SIG-M5 (cell line): ENCODE measurements at regions not wholly inside any gene's neighbourhood (a gene's known extent, or its start where the extent isn't known, plus 50 kb on each side); places are given as distances from the start of the nearest gene placed in this dataset.

Source experiments
- DNase-seq: peaks from one replicate; lab custom pipeline; 2025; lab: John Stamatoyannopoulos, UW

- DNase-seq, result no peak
Observed at GRCh38 chr1:181430015-181430885, 53.1 kb upstream of the CACNA1E start.
